ENCODE measurements at regions not wholly inside any gene's neighbourhood (a gene's known extent, or its start where the extent isn't known, plus 50 kb on each side); places are given as distances from the start of the nearest gene placed in this dataset.

GRCh38 chr1:204813522-204813921 lies 57.1 kb upstream of the NFASC start:
- Mint-ChIP-seq H3K4me3 (no peak overlapping the region), H3K27me3 (peaks cover 19 to 47% (median 43%) of the 10 kb centered on the region in 3 donors), H3K4me1 (no peaks in the 10 kb centered on the region), H3K9me3 (no peaks in the 10 kb centered on the region), H3K36me3 (no peaks in the 10 kb centered on the region), H3K27ac (no peak overlapping the region)
- DNase-seq (no peak), ATAC-seq (ENCODE audit: low read depth in 2 of 2) (no peak)

- H3K36me3 Mint-ChIP-seq, result no peaks in the 10 kb centered on the region
- no peak for DNase-seq
- no peak overlapping the region for H3K4me3 Mint-ChIP-seq
- H3K27ac Mint-ChIP-seq, result no peak overlapping the region
- H3K9me3 Mint-ChIP-seq, result no peaks in the 10 kb centered on the region
- H3K27me3 Mint-ChIP-seq, result peaks cover 19 to 53% (median 49%) of the 10 kb centered on the region in 3 donors
- no peak for ATAC-seq (ENCODE audit: low read depth in 2 of 2)
- no peaks in the 10 kb centered on the region for H3K4me1 Mint-ChIP-seq
These were observed 56.3 kb upstream of the NFASC start for GRCh38 chr1:204814166-204814884.

GRCh38 chr1:204817341-204817740 lies 53.3 kb upstream of the NFASC start:
- Mint-ChIP-seq H3K36me3 (no peaks in the 10 kb centered on the region), H3K27me3 (peaks cover 27 to 53% (median 49%) of the 10 kb centered on the region in 3 donors)

GRCh38 chr1:204818998-204819397 lies 51.7 kb upstream of the NFASC start:
- Mint-ChIP-seq H3K4me1 (no peaks in the 10 kb centered on the region), H3K4me3 (no peak overlapping the region), H3K9me3 (no peaks in the 10 kb centered on the region), H3K27ac (no peak overlapping the region), H3K36me3 (no peaks in the 10 kb centered on the region), H3K27me3 (peaks cover 28 to 46% (median 41%) of the 10 kb centered on the region in 3 donors)
- no peak for ATAC-seq (ENCODE audit: low read depth in 2 of 2)
- DNase-seq, result no peak

More at GRCh38 chr1:204817341-204817740, 53.3 kb upstream of the NFASC start:
- Mint-ChIP-seq H3K4me1 (no peaks in the 10 kb centered on the region), H3K27ac (no peak overlapping the region), H3K4me3 (no peak overlapping the region), H3K9me3 (no peaks in the 10 kb centered on the region)
- DNase-seq, result no peak
- ATAC-seq (ENCODE audit: low read depth in 2 of 2), result no peak

GRCh38 chr1:204819495-204819894 lies 51.2 kb upstream of the NFASC start:
- H3K27ac Mint-ChIP-seq, result no peak overlapping the region
- peaks cover 30 to 46% (median 39%) of the 10 kb centered on the region in 3 donors for H3K27me3 Mint-ChIP-seq
- DNase-seq (no peak), ATAC-seq (ENCODE audit: low read depth in 2 of 2) (no peak)
- H3K4me1 Mint-ChIP-seq, result no peaks in the 10 kb centered on the region
- H3K4me3 Mint-ChIP-seq, result no peak overlapping the region
- H3K9me3 Mint-ChIP-seq, result no peaks in the 10 kb centered on the region
- H3K36me3 Mint-ChIP-seq, result no peaks in the 10 kb centered on the region
